GM23248 (cell line): ENCODE measurements at regions not wholly inside any gene's neighbourhood (a gene's known extent, or its start where the extent isn't known, plus 50 kb on each side); places are given as distances from the start of the nearest gene placed in this dataset.

ENCODE experiments used
- EZH2 ChIP-seq: fragments of 200-600 bp; sonication (generic); IDR thresholded peaks from 2 replicates; pipeline ENCODE4 v1.6.1; 2018; ENCODE audit warnings: antibody characterized with exemption, mild to moderate bottlenecking; ENCODE audit not compliant: insufficient read depth, poor library complexity, severe bottlenecking
- EZH2phosphoT487 ChIP-seq: fragments of 200-600 bp; sonication (generic); IDR thresholded peaks from 2 replicates; pipeline ENCODE4 v1.6.1; 2018; ENCODE audit warnings: antibody characterized with exemption, moderate library complexity, mild to moderate bottlenecking, low read depth; ENCODE audit not compliant: insufficient read depth

DNA sequence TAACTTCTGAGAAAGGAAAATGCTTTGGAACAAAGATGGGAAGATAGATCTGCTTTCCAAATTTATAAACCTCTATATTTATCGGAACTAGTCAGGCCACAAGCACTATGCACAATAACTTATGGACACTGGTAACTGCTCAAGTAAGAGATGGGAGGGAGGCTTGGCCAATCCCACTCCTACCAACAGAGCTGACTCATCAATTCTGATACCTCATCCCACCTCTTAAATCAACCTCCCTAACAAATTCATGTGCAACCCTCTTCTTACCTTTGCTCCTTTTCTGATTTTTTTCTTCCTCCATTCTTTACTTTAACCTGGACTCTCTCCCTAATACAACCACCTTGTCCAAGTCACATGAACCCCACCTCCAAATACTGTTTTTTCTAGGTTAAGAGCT, 289.9 kb upstream of the FAM241A start:
- TF ChIP-seq EZH2 (no peak), EZH2phosphoT487 (no peak)
